NCI-H1930 (cell line): ENCODE measurements at regions not wholly inside any gene's neighbourhood (a gene's known extent, or its start where the extent isn't known, plus 50 kb on each side); places are given as distances from the start of the nearest gene placed in this dataset.
"Not testable (repeated sequence)": the region's sequence is repeated elsewhere in the genome, so short reads cannot be mapped to it uniquely, and the experiment has no call there.

Source experiments
- DNase-seq, 2 experiments: peaks; one replicate each; lab custom pipeline; 2025; lab: John Stamatoyannopoulos, UW

- no peak for DNase-seq
Observed at GRCh38 chr5:120919017-120919416, 454.9 kb downstream of the PRR16 start.

- DNase-seq: no peak
Observed at GRCh38 chr5:120923026-120923425, 458.9 kb downstream of the PRR16 start.

GRCh38 chr5:120926471-120926870 is 462.4 kb downstream of the PRR16 start:
- no peak for DNase-seq

GRCh38 chr5:120927950-120928530 is 463.9 kb downstream of the PRR16 start:
- no peak for DNase-seq

- DNase-seq: no peak
Observed at GRCh38 chr5:120932480-120932879, 468.4 kb downstream of the PRR16 start.

- no peak for DNase-seq
Observed at GRCh38 chr5:120934031-120934430, 469.9 kb downstream of the PRR16 start.

GRCh38 chr5:120936652-120937051 is 472.6 kb downstream of the PRR16 start:
- no peak for DNase-seq

- no peak for DNase-seq
Observed at GRCh38 chr5:120938604-120939003, 474.5 kb downstream of the PRR16 start.

GRCh38 chr5:120942596-120943350 is 478.7 kb downstream of the PRR16 start:
- DNase-seq: no peak

- not testable (repeated sequence) for DNase-seq
Observed at GRCh38 chr5:120949596-120949995, 485.5 kb downstream of the PRR16 start.

GRCh38 chr5:120953445-120953844 is 489.3 kb downstream of the PRR16 start:
- DNase-seq: not testable (repeated sequence)

GRCh38 chr5:120954255-120954654 is 490.2 kb downstream of the PRR16 start:
- DNase-seq: no peak

- DNase-seq: no peak
Observed at GRCh38 chr5:120955795-120956194, 491.7 kb downstream of the PRR16 start.

- DNase-seq: no peak
Observed at GRCh38 chr5:120958877-120959485, 494.9 kb downstream of the PRR16 start.

GRCh38 chr5:120960510-120960909 is 496.4 kb downstream of the PRR16 start:
- DNase-seq: no peak

- DNase-seq: no peak
Observed at GRCh38 chr5:120967366-120967765, 503.3 kb downstream of the PRR16 start.

GRCh38 chr5:120974690-120975089 is 510.6 kb downstream of the PRR16 start:
- no peak for DNase-seq

GRCh38 chr5:120982351-120982750 is 518.3 kb downstream of the PRR16 start:
- DNase-seq: no peak

GRCh38 chr5:120985526-120985925 is 521.4 kb downstream of the PRR16 start:
- DNase-seq: no peak

GRCh38 chr5:120988491-120988890 is 524.4 kb downstream of the PRR16 start:
- DNase-seq: no peak

GRCh38 chr5:120988941-120989340 is 524.8 kb downstream of the PRR16 start:
- no peak for DNase-seq

GRCh38 chr5:120991569-120991968 is 527.5 kb downstream of the PRR16 start:
- no peak for DNase-seq

- DNase-seq: no peak
Observed at GRCh38 chr5:120994112-120994511, 530.0 kb downstream of the PRR16 start.
